ENCODE measurements at regions not wholly inside any gene's neighbourhood (a gene's known extent, or its start where the extent isn't known, plus 50 kb on each side); places are given as distances from the start of the nearest gene placed in this dataset.

GRCh38 chr10:22792161-22792560 is 77.8 kb upstream of the PIP4K2A start:
- H3K4me1 Mint-ChIP-seq = no peaks in the 10 kb centered on the region
- no peak overlapping the region for H3K27ac ChIP-seq (ENCODE audit: insufficient read length, low read depth, low read length)
- no peaks in the 10 kb centered on the region for H3K79me1 ChIP-seq (ENCODE audit: insufficient read depth, low read depth, low read length, poor library complexity, severe bottlenecking)
- no peak overlapping the region for H3K27ac Mint-ChIP-seq
- no peaks in the 10 kb centered on the region for H3K36me3 Mint-ChIP-seq (ENCODE audit: insufficient read depth in 1 of 3, low read depth in 3 of 3)
- H3K4me1 ChIP-seq (ENCODE audit: insufficient read depth, low read length) = no peaks in the 10 kb centered on the region
- no peak overlapping the region for H2BK20ac ChIP-seq (ENCODE audit: low read depth, low read length, poor library complexity, severe bottlenecking)
- H3T11ph ChIP-seq (ENCODE audit: low read length) = no peak overlapping the region
- no peak overlapping the region for H2AK5ac ChIP-seq (ENCODE audit: insufficient read length, low read length)
- no peaks in the 10 kb centered on the region for H3K27me3 ChIP-seq (ENCODE audit: insufficient read depth, low read length)
- H2BK15ac ChIP-seq (ENCODE audit: low read depth, low read length) = no peak overlapping the region
- H4K5ac ChIP-seq (ENCODE audit: insufficient read length, low read depth, low read length) = no peak overlapping the region
- no peak overlapping the region for H3K4me2 ChIP-seq (ENCODE audit: insufficient read depth, insufficient read length, low read length)
- H2BK5ac ChIP-seq (ENCODE audit: insufficient read length, low read length) = no peak overlapping the region
- no peak overlapping the region for H2AFZ ChIP-seq (ENCODE audit: low read length)
- H3K79me2 ChIP-seq (ENCODE audit: insufficient read depth, low read length) = no peaks in the 10 kb centered on the region
- no peak for TF ChIP-seq CTCF (conservative IDR thresholded peaks at IDR 0.05)
- H4K8ac ChIP-seq (replicated peaks; ENCODE audit: insufficient read length, low read depth, low read length) = no peak overlapping the region
- H3K4ac ChIP-seq (ENCODE audit: low read depth, low read length) = no peak overlapping the region
- no peak overlapping the region for H3K18ac ChIP-seq (ENCODE audit: insufficient read length, low read depth, low read length)
- no peak overlapping the region for H3K56ac ChIP-seq (ENCODE audit: insufficient read length, low read depth, low read length)
- no peaks in the 10 kb centered on the region; the same call in 1 of the 2 replicates for H3K27me3 Mint-ChIP-seq (ENCODE audit: low read depth)
- 0 out of 5 replicates have a peak, but pooled peaks cover 0 to 2% of the 10 kb centered on the region in 2 experiments for H3K9me3 Mint-ChIP-seq
- no peak overlapping the region for H3K14ac ChIP-seq (ENCODE audit: insufficient read depth, low read length)
- no peak overlapping the region for H2BK120ac ChIP-seq (ENCODE audit: low read depth, low read length, poor library complexity, severe bottlenecking)
- H2BK12ac ChIP-seq (ENCODE audit: insufficient read length, low read depth, low read length) = no peak overlapping the region
- H4K91ac ChIP-seq (ENCODE audit: insufficient read length, low read depth, low read length) = no peak overlapping the region
- H3K23ac ChIP-seq (ENCODE audit: insufficient read length, low read depth, low read length) = no peak overlapping the region
- no CpG with 5 or more reads among the region's 4 CpGs for WGBS (ENCODE audit: extremely low coverage, insufficient read length, low lambda C conversion rate)
- no peak overlapping the region for H3K4me3 Mint-ChIP-seq
- no peak for DNase-seq
- H4K20me1 ChIP-seq (ENCODE audit: control insufficient read depth, insufficient read depth, insufficient read length) = no peaks in the 10 kb centered on the region
- H3K9me3 ChIP-seq (ENCODE audit: control insufficient read depth, low read depth, low read length) = no peaks in the 10 kb centered on the region
- H3K23me2 ChIP-seq (ENCODE audit: insufficient read length, low read depth, low read length, poor library complexity, severe bottlenecking) = no peaks in the 10 kb centered on the region
- H3K9ac ChIP-seq (ENCODE audit: extremely low read depth, insufficient read length, low read length) = no peak overlapping the region

Measured in H9 (cell line).